H1 (cell line): ENCODE measurements at regions not wholly inside any gene's neighbourhood (a gene's known extent, or its start where the extent isn't known, plus 50 kb on each side); places are given as distances from the start of the nearest gene placed in this dataset.

Source experiments
- CTCF ChIA-PET: fragments of 300-600 bp; sonication (Branson Sonifier 250); formaldehyde crosslinking; loops from one replicate; lab custom pipeline; 2021; ENCODE audit not compliant: partially characterized antibody; lab: Charles Lee
- POLR2A ChIA-PET: fragments of 300-600 bp; sonication (Branson Sonifier 250); formaldehyde crosslinking; loops from one replicate; lab custom pipeline; 2021; ENCODE audit warnings: inconsistent platforms; ENCODE audit not compliant: partially characterized antibody; lab: Charles Lee
- DNase-seq, 2 experiments: peaks; one replicate each; pipeline versions ENCODE4 v3.0.0 to v3.0.0-alpha.2; 2010 to 2022; ENCODE audit warnings: low spot score in 2 of 2, low read depth in 1 of 2, mixed read lengths in 1 of 2
- FAIRE-seq: peaks from 2 replicates; lab custom pipeline; 2011; peaks lifted over from hg19 to GRCh38; lab: Jason Lieb, UNC
- H2AFZ ChIP-seq: 2 replicates; pipeline ENCODE4 v1.8.1; 2012; ENCODE audit warnings: low read length, inconsistent platforms
- H2AK5ac ChIP-seq: 2 replicates; pipeline ENCODE4 v1.6.1; 2013; ENCODE audit warnings: low read depth, low read length
- H2BK120ac ChIP-seq: replicated peaks from 2 replicates; pipeline ENCODE3; 2013; ENCODE audit warnings: low read depth, low read length, inconsistent platforms
- H2BK12ac ChIP-seq: 2 replicates; pipeline ENCODE4 v1.6.1; 2013; ENCODE audit warnings: low read depth, low read length
- H2BK15ac ChIP-seq: 2 replicates; pipeline ENCODE4 v1.6.1; 2013; ENCODE audit warnings: low read length
- H2BK20ac ChIP-seq: 2 replicates; pipeline ENCODE4 v1.6.1; 2013; ENCODE audit warnings: low read length
- H2BK5ac ChIP-seq: 2 replicates; pipeline ENCODE4 v1.6.1; 2013; ENCODE audit warnings: low read depth, low read length
- H3K14ac ChIP-seq: 2 replicates; pipeline ENCODE4 v1.6.1; 2013; ENCODE audit warnings: inconsistent platforms; ENCODE audit not compliant: insufficient read length
- H3K18ac ChIP-seq: 2 replicates; pipeline ENCODE4 v1.6.1; 2013; ENCODE audit warnings: low read length; ENCODE audit errors: extremely low read depth
- H3K23ac ChIP-seq: 2 replicates; pipeline ENCODE4 v1.6.1; 2013; ENCODE audit warnings: inconsistent platforms; ENCODE audit not compliant: insufficient read length
- H3K23me2 ChIP-seq: 2 replicates; pipeline ENCODE4 v1.6.1; 2013; ENCODE audit warnings: low read depth, low read length
- H3K27ac ChIP-seq: 2 replicates; pipeline ENCODE4 v1.6.1; 2011; ENCODE audit warnings: low read depth, low read length, inconsistent platforms
- H3K27me3 ChIP-seq, 4 experiments: replicated peaks in 1 of 4; 1 replicate in 1 of 4; 2 replicates in 3 of 4; pipeline versions ENCODE4 v1.6.1 to v1.8.1; 2011 to 2013; ENCODE audit warnings: low read length in 3 of 4, mild to moderate bottlenecking in 3 of 4, inconsistent platforms in 2 of 4, mixed read lengths in 2 of 4, moderate library complexity in 1 of 4; ENCODE audit not compliant: control insufficient read depth in 3 of 4, insufficient read depth in 3 of 4; ENCODE audit errors: extremely low read depth in 1 of 4
- H3K36me3 ChIP-seq, 4 experiments: 2 replicates each; pipeline versions ENCODE4 v1.6.1 to v1.8.1; 2011 to 2013; ENCODE audit warnings: mild to moderate bottlenecking in 4 of 4, low read length in 3 of 4, moderate library complexity in 2 of 4, control low read depth in 1 of 4, inconsistent platforms in 1 of 4; ENCODE audit not compliant: insufficient read depth in 4 of 4, control insufficient read depth in 2 of 4
- H3K4ac ChIP-seq: replicated peaks from 2 replicates; pipeline ENCODE3; 2013; ENCODE audit warnings: low read length, low read depth, mixed read lengths, inconsistent platforms; ENCODE audit not compliant: insufficient read length
- H3K4me1 ChIP-seq, 4 experiments: replicated peaks in 1 of 4; 1 replicate in 1 of 4; 2 replicates in 3 of 4; pipeline versions ENCODE4 v1.6.1 to v1.8.1; 2011 to 2013; ENCODE audit warnings: low read length in 3 of 4, inconsistent platforms in 2 of 4, mixed read lengths in 1 of 4; ENCODE audit not compliant: insufficient read depth in 4 of 4, control insufficient read depth in 3 of 4
- H3K4me2 ChIP-seq, 2 experiments: 2 replicates each; pipeline versions ENCODE4 v1.6.1 to v1.8.1; 2011 to 2013; ENCODE audit warnings: low read depth in 2 of 2, low read length in 2 of 2, control low read depth in 1 of 2, inconsistent platforms in 1 of 2, mild to moderate bottlenecking in 1 of 2; ENCODE audit not compliant: insufficient read depth in 1 of 2
- H3K4me3 ChIP-seq, 4 experiments: fragments of 200-600, 300-600 bp in 1 of 4; sonication (generic), shearing (Covaris generic), sonication (Bioruptor Twin) in 1 of 4; 2 replicates each; pipeline versions ENCODE4 v1.5.1 to v1.8.1; 2011 to 2016; ENCODE audit warnings: low read length in 4 of 4, low read depth in 3 of 4, control low read depth in 2 of 4, inconsistent platforms in 2 of 4, mild to moderate bottlenecking in 2 of 4, mixed read lengths in 1 of 4, moderate library complexity in 1 of 4; ENCODE audit not compliant: insufficient read depth in 2 of 4; ENCODE audit errors: extremely low read depth in 1 of 4
- H3K56ac ChIP-seq: replicated peaks from 2 replicates; pipeline ENCODE3; 2013; ENCODE audit warnings: low read depth, mild to moderate bottlenecking, mixed read lengths, low read length, inconsistent platforms; ENCODE audit not compliant: insufficient read length
- H3K79me1 ChIP-seq: 2 replicates; pipeline ENCODE4 v1.6.1; 2013; ENCODE audit warnings: low read depth, low read length, control low read depth
- H3K79me2 ChIP-seq, 2 experiments: 2 replicates each; pipeline versions ENCODE4 v1.6.1 to v1.8.1; 2012 to 2013; ENCODE audit warnings: low read length in 2 of 2, mild to moderate bottlenecking in 2 of 2, inconsistent platforms in 1 of 2; ENCODE audit not compliant: insufficient read depth in 2 of 2, control insufficient read depth in 1 of 2
- H3K9ac ChIP-seq, 4 experiments: replicated peaks in 1 of 4; 1 replicate in 1 of 4; 2 replicates in 3 of 4; pipeline versions ENCODE4 v1.6.1 to v1.8.1; 2011 to 2013; ENCODE audit warnings: low read depth in 3 of 4, low read length in 3 of 4, control low read depth in 2 of 4, mild to moderate bottlenecking in 2 of 4, moderate library complexity in 2 of 4, inconsistent platforms in 1 of 4; ENCODE audit errors: extremely low read depth in 1 of 4
- H3K9me3 ChIP-seq, 2 experiments: 2 replicates each; pipeline versions ENCODE4 v1.6.1 to v1.8.1; 2012 to 2013; ENCODE audit warnings: mild to moderate bottlenecking in 2 of 2, moderate library complexity in 2 of 2, control low read depth in 1 of 2, inconsistent platforms in 1 of 2, low read depth in 1 of 2, low read length in 1 of 2, mixed read lengths in 1 of 2; ENCODE audit not compliant: insufficient read depth in 2 of 2
- H4K20me1 ChIP-seq, 2 experiments: replicated peaks in 1 of 2; 2 replicates each; pipeline versions ENCODE3 to v1.8.1; 2011 to 2013; ENCODE audit warnings: inconsistent platforms in 2 of 2, low read length in 2 of 2, mild to moderate bottlenecking in 1 of 2; ENCODE audit not compliant: insufficient read depth in 2 of 2, control insufficient read depth in 1 of 2
- H4K5ac ChIP-seq: 2 replicates; pipeline ENCODE4 v1.6.1; 2013; ENCODE audit warnings: low read length, low read depth, mixed read lengths, inconsistent platforms; ENCODE audit not compliant: insufficient read length
- H4K8ac ChIP-seq: 2 replicates; pipeline ENCODE4 v1.8.0; 2013; ENCODE audit warnings: mild to moderate bottlenecking, moderate library complexity, low read length, inconsistent platforms; ENCODE audit not compliant: insufficient read depth; ENCODE audit errors: extremely low read depth
- H4K91ac ChIP-seq: replicated peaks from 2 replicates; pipeline ENCODE3; 2013; ENCODE audit warnings: low read length, mixed read lengths, inconsistent platforms; ENCODE audit not compliant: insufficient read length
- KDM1A ChIP-seq: fragments of 200-600, 300-600 bp; sonication (generic); IDR thresholded peaks from 2 replicates; pipeline ENCODE4 v1.7.1; 2016; ENCODE audit warnings: mild to moderate bottlenecking, low read length, borderline replicate concordance
- MAFK ChIP-seq: IDR thresholded peaks from 2 replicates; pipeline ENCODE4 v1.6.1; 2012; ENCODE audit warnings: low read depth, mild to moderate bottlenecking, improper control_type of control experiment, low read length
- PHF8 ChIP-seq: fragments of 200-600 bp; sonication (generic); conservative IDR thresholded peaks from 2 replicates; pipeline ENCODE4 v1.7.1; 2012; ENCODE audit warnings: low read depth, mild to moderate bottlenecking, inconsistent platforms, low read length, moderate library complexity
- POU5F1 ChIP-seq: IDR thresholded peaks from 2 replicates; pipeline ENCODE4 v1.6.1; 2011; ENCODE audit warnings: low read depth, mild to moderate bottlenecking, low read length, moderate library complexity
- SAP30 ChIP-seq: fragments of 300-600 bp; sonication (generic); IDR thresholded peaks from 2 replicates; pipeline ENCODE4 v1.7.1; 2012; ENCODE audit warnings: low read length, moderate library complexity, mild to moderate bottlenecking, inconsistent platforms; ENCODE audit not compliant: insufficient read depth, insufficient replicate concordance
- SIN3A ChIP-seq, 2 experiments: IDR thresholded peaks in 1 of 2; conservative IDR thresholded peaks in 1 of 2; 2 replicates each; pipeline ENCODE4 v1.6.1; 2011 to 2012; ENCODE audit warnings: low read length in 2 of 2, improper control_type of control experiment in 1 of 2, low read depth in 1 of 2, mild to moderate bottlenecking in 1 of 2
- SP4 ChIP-seq: IDR thresholded peaks from 2 replicates; pipeline ENCODE4 v1.6.1; 2012; ENCODE audit warnings: low read length, inconsistent platforms
- SUZ12 ChIP-seq: fragments of 200-600 bp; sonication (generic); IDR thresholded peaks from 2 replicates; pipeline ENCODE4 v1.6.1; 2012; ENCODE audit warnings: mild to moderate bottlenecking, inconsistent platforms, low read length, moderate library complexity, mixed read lengths
- TEAD4 ChIP-seq: IDR thresholded peaks from 2 replicates; pipeline ENCODE4 v1.6.1; 2012; ENCODE audit warnings: low read depth, low read length, inconsistent platforms, mixed read lengths
- WGBS, 2 experiments: shearing (Covaris generic) in 1 of 2; methylation state at CpG; one replicate each; pipeline versions ENCODE4 v1.1.6 to v1.1.7; 2013 to 2015; ENCODE audit warnings: low lambda C conversion rate in 2 of 2, mixed read lengths in 2 of 2, inconsistent platforms in 1 of 2, low coverage in 1 of 2, missing lambda C conversion rate in 1 of 2; ENCODE audit not compliant: insufficient replicate concordance in 2 of 2, insufficient coverage in 1 of 2, insufficient read length in 1 of 2; ENCODE audit errors: extremely low coverage in 1 of 2, missing lambda C conversion rate in 1 of 2; 5-methylcytosine and 5-hydroxymethylcytosine counted together

DNA sequence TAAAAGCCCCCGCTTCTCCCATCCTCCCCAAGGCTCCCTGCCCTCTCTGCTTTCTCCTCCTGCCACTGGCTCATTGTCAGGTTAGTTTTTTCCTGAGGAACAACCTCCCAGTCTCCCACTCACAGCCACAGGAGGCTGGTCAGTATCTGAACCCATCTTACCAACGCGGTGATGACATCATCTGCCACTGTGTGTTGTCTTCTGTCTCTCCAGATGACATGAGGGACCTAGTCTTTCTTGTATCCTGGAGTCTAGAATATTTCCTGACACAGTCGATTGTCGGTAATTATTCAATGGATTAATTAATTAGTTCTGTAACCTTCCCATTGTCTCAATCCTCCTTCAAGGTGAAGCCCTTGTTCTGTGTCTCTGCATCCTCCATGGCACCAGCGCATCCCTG is 290.2 kb downstream of the GALR1 start:
- no peak for FAIRE-seq
- H3K14ac ChIP-seq = no peak overlapping the region
- no peak overlapping the region for H3K4me3 ChIP-seq
- no peak overlapping the region for H3K27ac ChIP-seq
- H4K8ac ChIP-seq = no peak overlapping the region
- H3K23ac ChIP-seq = no peak overlapping the region
- H3K9ac ChIP-seq = no peak overlapping the region
- no peaks in the 10 kb centered on the region for H3K4me1 ChIP-seq
- ChIA-PET POLR2A (no interaction called here), CTCF (interaction anchor here (0.6 kb wide), 1 partner anchor 872 kb away, joined by 3 read pairs; no protein-coding TSS in a partner anchor)
- no peak for DNase-seq
- H2BK120ac ChIP-seq = no peak overlapping the region
- no peaks in the 10 kb centered on the region for H3K27me3 ChIP-seq
- no peak overlapping the region for H4K91ac ChIP-seq
- WGBS, 2 experiments = 91% methylated on average over 6 of the region's 6 CpGs; no CpG with 5 or more reads in 1 of the 2 experiments
- no peak overlapping the region for H3K56ac ChIP-seq
- TF ChIP-seq MAFK (no peak), KDM1A (no peak), POU5F1 (no peak), TEAD4 (no peak), PHF8 (no peak), SP4 (no peak), SIN3A (conservative IDR thresholded peaks at IDR 0.05 in 1 of 2, IDR thresholded peaks at IDR 0.05 in 1 of 2; ENCODE audit: low read depth in 1 of 2, low read length in 2 of 2) (no peak), SUZ12 (no peak), SAP30 (no peak)
- H2BK12ac ChIP-seq = no peak overlapping the region
- H3K79me1 ChIP-seq = no peaks in the 10 kb centered on the region
- no peaks in the 10 kb centered on the region for H3K23me2 ChIP-seq
- no peak overlapping the region for H3K18ac ChIP-seq
- H4K5ac ChIP-seq = no peak overlapping the region
- no peak overlapping the region for H3K4ac ChIP-seq
- H2BK15ac ChIP-seq = no peak overlapping the region
- H2AFZ ChIP-seq = no peak overlapping the region
- H2AK5ac ChIP-seq = no peak overlapping the region
- H2BK20ac ChIP-seq = no peak overlapping the region
- no peak overlapping the region for H2BK5ac ChIP-seq
- no peak overlapping the region for H3K4me2 ChIP-seq
- H3K36me3 ChIP-seq = no peaks in the 10 kb centered on the region; a peak in 1 of 8 replicates
- peaks cover 8 to 10% of the 10 kb centered on the region in 2 experiments for H3K9me3 ChIP-seq
- no peaks in the 10 kb centered on the region for H4K20me1 ChIP-seq
- H3K79me2 ChIP-seq = no peaks in the 10 kb centered on the region
